ENCODE measurements at regions not wholly inside any gene's neighbourhood (a gene's known extent, or its start where the extent isn't known, plus 50 kb on each side); places are given as distances from the start of the nearest gene placed in this dataset.

GRCh38 chr1:55640708-55641473, 425.7 kb upstream of the USP24 start:
- intact Hi-C loops (cut with micrococcal nuclease; ENCODE audit: unreplicated experiment), result no loop called here
- BruUV-seq (replicated peaks), result no TSS peak
- Histone ChIP-seq H3K27me3 (ENCODE audit: insufficient read depth, low read depth) (no peaks in the 10 kb centered on the region), H3K4me3 (no peak overlapping the region), H2AFZ (no peak overlapping the region), H3K4me1 (replicated peaks; ENCODE audit: insufficient read depth) (peaks cover 10% of the 10 kb centered on the region), H3K36me3 (ENCODE audit: low read depth) (no peaks in the 10 kb centered on the region), H3K79me2 (ENCODE audit: low read depth) (no peaks in the 10 kb centered on the region), H3F3A (ENCODE audit: insufficient read depth, low read depth) (peaks cover 7% of the 10 kb centered on the region; the same call in 1 of the 2 replicates), H3K9me2 (ENCODE audit: insufficient read depth) (no peaks in the 10 kb centered on the region), H3K27ac (no peak overlapping the region), H3K9me3 (ENCODE audit: insufficient read depth, low read depth) (peaks cover 13% of the 10 kb centered on the region), H4K20me1 (ENCODE audit: insufficient read depth) (no peaks in the 10 kb centered on the region), H3K4me2 (no peak overlapping the region)
- ChIA-PET POLR2A (ENCODE audit: unreplicated experiment) (interaction anchor here (0.7 kb wide), 1 partner anchor 488 kb away, joined by 3 read pairs; no protein-coding TSS in a partner anchor), CTCF (no interaction called here)
- TF ChIP-seq CTCF (conservative IDR thresholded peaks at IDR 0.05) (no peak), EZH2 (IDR thresholded peaks at IDR 0.05; ENCODE audit: low read depth) (no peak)
- DNase-seq, result no peak

- Histone ChIP-seq H3F3A (ENCODE audit: insufficient read depth, low read depth) (peaks cover 7% of the 10 kb centered on the region; the same call in 1 of the 2 replicates), H2AFZ (no peak overlapping the region), H3K9me2 (ENCODE audit: insufficient read depth) (no peaks in the 10 kb centered on the region), H3K27ac (no peak overlapping the region), H3K36me3 (ENCODE audit: low read depth) (no peaks in the 10 kb centered on the region), H4K20me1 (ENCODE audit: insufficient read depth) (no peaks in the 10 kb centered on the region), H3K4me2 (no peak overlapping the region), H3K27me3 (ENCODE audit: insufficient read depth, low read depth) (no peaks in the 10 kb centered on the region), H3K9me3 (ENCODE audit: insufficient read depth, low read depth) (peaks cover 14% of the 10 kb centered on the region), H3K4me3 (no peak overlapping the region), H3K79me2 (ENCODE audit: low read depth) (no peaks in the 10 kb centered on the region), H3K4me1 (replicated peaks; ENCODE audit: insufficient read depth) (peaks cover 10% of the 10 kb centered on the region)
- intact Hi-C loops (cut with micrococcal nuclease; ENCODE audit: unreplicated experiment), result no loop called here
- no peak for DNase-seq
- CTCF ChIA-PET, result no interaction called here
- TF ChIP-seq EZH2 (IDR thresholded peaks at IDR 0.05; ENCODE audit: low read depth) (no peak), CTCF (conservative IDR thresholded peaks at IDR 0.05) (no peak)
- POLR2A ChIA-PET (ENCODE audit: unreplicated experiment), result no interaction called here
- no TSS peak for BruUV-seq (replicated peaks)
These were observed 424.4 kb upstream of the USP24 start for GRCh38 chr1:55639526-55639925.

- no peaks in the 10 kb centered on the region for H3K9me2 ChIP-seq (ENCODE audit: insufficient read depth)
- no peak overlapping the region for H3K4me3 ChIP-seq
- TF ChIP-seq CTCF (conservative IDR thresholded peaks at IDR 0.05) (no peak), EZH2 (IDR thresholded peaks at IDR 0.05; ENCODE audit: low read depth) (no peak)
- ChIA-PET CTCF (no interaction called here), POLR2A (ENCODE audit: unreplicated experiment) (no interaction called here)
- no peak overlapping the region for H3K4me2 ChIP-seq
- DNase-seq, result peak in 1 of 2 experiments; percentile 65
- peaks cover 10% of the 10 kb centered on the region for H3K4me1 ChIP-seq (replicated peaks; ENCODE audit: insufficient read depth)
- no peaks in the 10 kb centered on the region for H3K79me2 ChIP-seq (ENCODE audit: low read depth)
- intact Hi-C loops (cut with micrococcal nuclease; ENCODE audit: unreplicated experiment), result no loop called here
- no TSS peak for BruUV-seq (replicated peaks)
- H2AFZ ChIP-seq, result no peak overlapping the region
- H3F3A ChIP-seq (ENCODE audit: insufficient read depth, low read depth), result peaks cover 7% of the 10 kb centered on the region; the same call in 1 of the 2 replicates
- H3K36me3 ChIP-seq (ENCODE audit: low read depth), result no peaks in the 10 kb centered on the region
- no peaks in the 10 kb centered on the region for H4K20me1 ChIP-seq (ENCODE audit: insufficient read depth)
- peaks cover 14% of the 10 kb centered on the region for H3K9me3 ChIP-seq (ENCODE audit: insufficient read depth, low read depth)
- H3K27me3 ChIP-seq (ENCODE audit: insufficient read depth, low read depth), result no peaks in the 10 kb centered on the region
- H3K27ac ChIP-seq, result no peak overlapping the region
These were observed 423.9 kb upstream of the USP24 start for GRCh38 chr1:55639051-55639450.
